ENCODE measurements at regions not wholly inside any gene's neighbourhood (a gene's known extent, or its start where the extent isn't known, plus 50 kb on each side); places are given as distances from the start of the nearest gene placed in this dataset.

- TF ChIP-seq, protein P1, sequence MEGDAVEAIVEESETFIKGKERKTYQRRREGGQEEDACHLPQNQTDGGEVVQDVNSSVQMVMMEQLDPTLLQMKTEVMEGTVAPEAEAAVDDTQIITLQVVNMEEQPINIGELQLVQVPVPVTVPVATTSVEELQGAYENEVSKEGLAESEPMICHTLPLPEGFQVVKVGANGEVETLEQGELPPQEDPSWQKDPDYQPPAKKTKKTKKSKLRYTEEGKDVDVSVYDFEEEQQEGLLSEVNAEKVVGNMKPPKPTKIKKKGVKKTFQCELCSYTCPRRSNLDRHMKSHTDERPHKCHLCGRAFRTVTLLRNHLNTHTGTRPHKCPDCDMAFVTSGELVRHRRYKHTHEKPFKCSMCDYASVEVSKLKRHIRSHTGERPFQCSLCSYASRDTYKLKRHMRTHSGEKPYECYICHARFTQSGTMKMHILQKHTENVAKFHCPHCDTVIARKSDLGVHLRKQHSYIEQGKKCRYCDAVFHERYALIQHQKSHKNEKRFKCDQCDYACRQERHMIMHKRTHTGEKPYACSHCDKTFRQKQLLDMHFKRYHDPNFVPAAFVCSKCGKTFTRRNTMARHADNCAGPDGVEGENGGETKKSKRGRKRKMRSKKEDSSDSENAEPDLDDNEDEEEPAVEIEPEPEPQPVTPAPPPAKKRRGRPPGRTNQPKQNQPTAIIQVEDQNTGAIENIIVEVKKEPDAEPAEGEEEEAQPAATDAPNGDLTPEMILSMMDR (IDR thresholded peaks at IDR 0.05; ENCODE audit: low read length): no peak
- TF ChIP-seq EZH2 (IDR thresholded peaks at IDR 0.05; ENCODE audit: borderline replicate concordance, low read length): no peak
These were observed 233.0 kb upstream of the CEP162 start for GRCh38 chr6:84460491-84460890.
